T-cell (primary cell): ENCODE measurements at regions not wholly inside any gene's neighbourhood (a gene's known extent, or its start where the extent isn't known, plus 50 kb on each side); places are given as distances from the start of the nearest gene placed in this dataset.
"Not testable (repeated sequence)": the region's sequence is repeated elsewhere in the genome, so short reads cannot be mapped to it uniquely, and the experiment has no call there.

Experiments
- ATAC-seq, 4 experiments: fragments of 200-7000 bp in 3 of 4; fragments of 150-1000 bp in 1 of 4; cut with Tn5 transposase; replicated peaks in 1 of 4; 1 replicate in 3 of 4; 2 replicates in 1 of 4; pipeline ENCODE4 v1.10.0; 2021; ENCODE audit warnings: moderate library complexity in 3 of 4, mild to moderate bottlenecking in 2 of 4, moderate number of reproducible peaks in 1 of 4
- CTCF ChIA-PET, 2 donors: fragments of 300-600 bp; sonication (Branson Sonifier 250); formaldehyde crosslinking; loops; one replicate each; lab custom pipeline; 2022; ENCODE audit warnings: antibody characterized with exemption in 2 of 2; lab: Charles Lee
- POLR2A ChIA-PET, 2 donors: fragments of 300-600 bp; sonication (Branson Sonifier 250); formaldehyde crosslinking; loops; one replicate each; lab custom pipeline; 2022; ENCODE audit warnings: antibody characterized with exemption in 2 of 2; lab: Charles Lee
- DNase-seq, 35 experiments: peaks; one replicate each; pipeline versions ENCODE4 v3.0.0 to v3.0.0-alpha.2; 2013 to 2023
- H3K27ac ChIP-seq: one replicate; pipeline ENCODE4 v1.5.1; 2013; ENCODE audit warnings: low read length
- H3K27me3 ChIP-seq, 2 experiments: replicated peaks in 1 of 2; 1 replicate in 1 of 2; 2 replicates in 1 of 2; pipeline versions ENCODE4 v1.6.1 to v1.7.0; 2013; ENCODE audit warnings: low read length in 1 of 2, mixed read lengths in 1 of 2; ENCODE audit not compliant: control insufficient read depth in 2 of 2, insufficient read depth in 2 of 2; ENCODE audit errors: extremely low read depth in 1 of 2
- H3K36me3 ChIP-seq, 2 donors: 1 replicate in 1 of 2; 2 replicates in 1 of 2; pipeline versions ENCODE4 v1.6.1 to v1.7.0; 2013; ENCODE audit warnings: low read length in 1 of 2; ENCODE audit not compliant: control insufficient read depth in 2 of 2, insufficient read depth in 1 of 2; ENCODE audit errors: extremely low read depth in 1 of 2
- H3K4me1 ChIP-seq, 2 experiments: 1 replicate in 1 of 2; 2 replicates in 1 of 2; pipeline versions ENCODE4 v1.6.1 to v1.7.0; 2013; ENCODE audit warnings: low read length in 2 of 2, mixed read lengths in 1 of 2; ENCODE audit not compliant: insufficient read depth in 2 of 2, control insufficient read depth in 1 of 2; ENCODE audit errors: extremely low read depth in 1 of 2
- H3K4me3 ChIP-seq, 2 donors: 1 replicate in 1 of 2; 2 replicates in 1 of 2; pipeline versions ENCODE4 v1.5.1 to v1.7.0; 2013; ENCODE audit warnings: mild to moderate bottlenecking in 2 of 2, low read length in 1 of 2, moderate library complexity in 1 of 2; ENCODE audit not compliant: control insufficient read depth in 1 of 2; ENCODE audit errors: extremely low read depth in 1 of 2
- H3K9me3 ChIP-seq: 2 replicates; pipeline ENCODE4 v1.7.0; 2013
- H3K27ac Mint-ChIP-seq, 2 donors: one replicate each; pipeline ENCODE4 v1.8.0; 2020 to 2021; ENCODE audit warnings: mild to moderate bottlenecking in 2 of 2, mixed read lengths in 2 of 2
- H3K27me3 Mint-ChIP-seq, 2 donors: one replicate each; pipeline ENCODE4 v1.8.0; 2021 to 2022; ENCODE audit warnings: mixed read lengths in 2 of 2
- H3K36me3 Mint-ChIP-seq: one replicate; pipeline ENCODE4 v1.8.0; 2021; ENCODE audit warnings: mixed read lengths
- H3K4me1 Mint-ChIP-seq, 3 donors: one replicate each; pipeline ENCODE4 v1.8.0; 2020 to 2022; ENCODE audit warnings: mixed read lengths in 3 of 3, mild to moderate bottlenecking in 1 of 3
- H3K4me3 Mint-ChIP-seq, 3 donors: one replicate each; pipeline ENCODE4 v1.8.0; 2020 to 2022; ENCODE audit warnings: mild to moderate bottlenecking in 3 of 3, mixed read lengths in 3 of 3, moderate library complexity in 3 of 3
- H3K9me3 Mint-ChIP-seq, 3 donors: one replicate each; pipeline ENCODE4 v1.8.0; 2020 to 2022; ENCODE audit warnings: mixed read lengths in 3 of 3
- WGBS: methylation state at CpG from one replicate; pipeline ENCODE4 v1.1.5; 2013; ENCODE audit warnings: missing lambda C conversion rate; ENCODE audit not compliant: insufficient coverage; 5-methylcytosine and 5-hydroxymethylcytosine counted together

- ChIA-PET POLR2A (no interaction called here), CTCF (interaction anchor here in 1 of 2 donors (0.5 kb wide), 1 partner anchor 116 kb away, joined by 6 read pairs; no protein-coding TSS in a partner anchor)
- Mint-ChIP-seq H3K36me3 (no peaks in the 10 kb centered on the region), H3K9me3 (peaks cover 0 to 4% (median 4%) of the 10 kb centered on the region in 3 donors), H3K4me3 (no peak overlapping the region), H3K27ac (no peak overlapping the region), H3K4me1 (no peaks in the 10 kb centered on the region), H3K27me3 (no peaks in the 10 kb centered on the region)
- H3K9me3 ChIP-seq, result no peaks in the 10 kb centered on the region
- ATAC-seq (no peak), DNase-seq (no peak)
- H3K4me3 ChIP-seq, result no peak overlapping the region
- 60% methylated on average over 4 of the region's 4 CpGs for WGBS
- H3K27ac ChIP-seq, result no peak overlapping the region
- no peaks in the 10 kb centered on the region for H3K27me3 ChIP-seq
- H3K4me1 ChIP-seq, result no peaks in the 10 kb centered on the region
- H3K36me3 ChIP-seq, result no peaks in the 10 kb centered on the region
Observed at GRCh38 chr3:27031476-27031875, 337.7 kb downstream of the NEK10 start.

DNA sequence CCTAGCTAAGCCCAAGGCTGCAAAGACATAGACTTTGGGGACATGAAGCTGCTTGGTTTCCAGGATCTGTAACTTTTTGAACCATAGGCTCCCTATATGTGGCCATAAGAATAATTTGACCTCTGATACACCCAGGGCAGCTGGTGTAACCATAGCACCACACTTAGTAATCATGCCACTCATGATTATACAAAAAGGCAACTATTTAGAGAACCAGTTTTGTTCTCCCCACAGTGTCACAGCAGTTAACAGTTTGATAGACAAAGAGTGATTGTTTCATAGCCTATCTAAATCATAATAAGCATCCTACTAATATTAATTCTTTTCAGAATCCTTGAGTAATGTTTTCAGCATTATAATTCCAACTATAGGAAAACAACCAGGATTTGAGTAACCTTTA lies 334.9 kb downstream of the NEK10 start:
- Mint-ChIP-seq H3K27me3 (no peaks in the 10 kb centered on the region), H3K4me1 (no peaks in the 10 kb centered on the region), H3K27ac (no peak overlapping the region), H3K9me3 (peaks cover 0 to 4% (median 0%) of the 10 kb centered on the region in 3 donors), H3K36me3 (no peaks in the 10 kb centered on the region), H3K4me3 (no peak overlapping the region)
- Histone ChIP-seq H3K9me3 (no peaks in the 10 kb centered on the region), H3K27me3 (no peaks in the 10 kb centered on the region), H3K4me3 (no peak overlapping the region), H3K4me1 (no peaks in the 10 kb centered on the region), H3K36me3 (no peaks in the 10 kb centered on the region), H3K27ac (no peak overlapping the region)
- no peak for DNase-seq
- ChIA-PET POLR2A (no interaction called here), CTCF (no interaction called here)
- ATAC-seq, result no peak

DNA sequence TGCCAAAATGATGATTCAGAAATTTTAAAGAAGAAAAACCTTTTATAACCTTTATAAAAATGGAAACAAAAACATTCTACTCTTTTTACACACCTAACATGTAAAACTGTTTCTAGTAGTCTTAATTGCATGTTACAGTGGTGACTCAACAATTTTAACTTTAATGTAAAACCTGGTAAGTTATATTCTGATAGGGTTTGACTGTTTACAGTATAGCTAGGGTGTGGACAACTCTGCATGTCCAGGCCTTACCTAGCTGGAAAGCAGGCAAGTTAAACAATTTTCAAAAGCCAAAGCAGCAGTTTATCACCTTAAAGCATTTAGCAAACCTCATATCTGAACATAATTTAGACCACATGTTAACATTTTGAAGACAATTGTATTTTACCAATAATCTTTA lies 328.5 kb downstream of the NEK10 start:
- Histone ChIP-seq H3K4me3 (no peak overlapping the region), H3K27me3 (no peaks in the 10 kb centered on the region), H3K36me3 (no peaks in the 10 kb centered on the region), H3K9me3 (no peaks in the 10 kb centered on the region), H3K4me1 (no peaks in the 10 kb centered on the region), H3K27ac (no peak overlapping the region)
- Mint-ChIP-seq H3K27me3 (no peaks in the 10 kb centered on the region), H3K9me3 (no peaks in the 10 kb centered on the region), H3K4me3 (no peak overlapping the region), H3K4me1 (no peaks in the 10 kb centered on the region), H3K27ac (no peak overlapping the region), H3K36me3 (no peaks in the 10 kb centered on the region)
- DNase-seq (no peak), ATAC-seq (no peak)
- ChIA-PET CTCF (no interaction called here), POLR2A (no interaction called here)

GRCh38 chr3:27042541-27042940 lies 326.6 kb downstream of the NEK10 start:
- H3K4me1 Mint-ChIP-seq, H3K4me1 ChIP-seq, H3K36me3 ChIP-seq, H3K4me3 ChIP-seq, H3K9me3 Mint-ChIP-seq, H3K9me3 ChIP-seq, ATAC-seq, H3K27ac ChIP-seq, H3K4me3 Mint-ChIP-seq, DNase-seq, CTCF ChIA-PET, POLR2A ChIA-PET, H3K27ac Mint-ChIP-seq, H3K27me3 Mint-ChIP-seq, H3K36me3 Mint-ChIP-seq, H3K27me3 ChIP-seq: not testable (repeated sequence)
- whole genome bisulfite sequencing, result no CpG with 5 or more reads among the region's 2 CpGs

- no peaks in the 10 kb centered on the region for H3K9me3 ChIP-seq
- Mint-ChIP-seq H3K36me3 (no peaks in the 10 kb centered on the region), H3K27me3 (no peaks in the 10 kb centered on the region), H3K4me1 (no peaks in the 10 kb centered on the region), H3K4me3 (no peak overlapping the region), H3K27ac (no peak overlapping the region), H3K9me3 (peaks cover 0 to under 1% (median 0%) of the 10 kb centered on the region in 3 donors)
- no peaks in the 10 kb centered on the region for H3K36me3 ChIP-seq
- no peak overlapping the region for H3K4me3 ChIP-seq
- no peaks in the 10 kb centered on the region for H3K4me1 ChIP-seq
- H3K27me3 ChIP-seq, result no peaks in the 10 kb centered on the region
- ATAC-seq (no peak), DNase-seq (no peak)
- CTCF ChIA-PET, result no interaction called here
- no peak overlapping the region for H3K27ac ChIP-seq
- WGBS, result 71% methylated on average over 1 of the region's 8 CpGs
- POLR2A ChIA-PET, result no interaction called here
Observed at GRCh38 chr3:27043328-27043955, 325.7 kb downstream of the NEK10 start.

DNA sequence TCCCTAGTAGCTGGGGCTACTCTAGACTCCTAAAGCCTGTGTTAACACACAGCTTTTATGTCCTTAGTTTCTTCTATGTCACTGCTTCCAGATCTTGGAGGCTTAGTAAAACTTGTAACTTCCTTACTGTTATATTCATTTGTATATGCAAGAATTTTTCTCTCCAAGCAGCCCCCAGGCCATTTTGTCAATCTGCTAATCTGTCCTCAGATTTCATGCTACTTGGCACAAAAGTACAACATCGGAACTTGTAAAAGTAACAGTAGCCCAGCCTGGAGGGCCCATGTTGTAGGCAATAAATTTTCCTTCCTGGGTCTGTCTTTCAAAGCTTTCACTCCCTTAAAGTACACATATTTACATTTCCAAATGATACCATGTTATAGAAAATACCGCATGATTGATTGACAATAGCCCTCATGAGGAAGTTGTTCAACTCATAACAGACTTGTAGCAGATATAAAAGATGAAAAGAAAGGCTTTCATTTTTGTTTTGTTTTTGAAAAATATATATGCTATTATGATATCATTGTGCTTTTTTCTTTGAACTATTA lies 324.2 kb downstream of the NEK10 start:
- no peaks in the 10 kb centered on the region for H3K4me1 ChIP-seq
- no peaks in the 10 kb centered on the region for H3K27me3 Mint-ChIP-seq
- H3K27ac Mint-ChIP-seq, result no peak overlapping the region
- H3K4me1 Mint-ChIP-seq, result no peaks in the 10 kb centered on the region
- no peak overlapping the region for H3K27ac ChIP-seq
- no peak overlapping the region for H3K4me3 Mint-ChIP-seq
- DNase-seq, result no peak
- no peaks in the 10 kb centered on the region for H3K9me3 ChIP-seq
- ATAC-seq, result no peak
- WGBS, result no CpG with 5 or more reads among the region's 2 CpGs
- ChIA-PET CTCF (no interaction called here), POLR2A (no interaction called here)
- H3K36me3 ChIP-seq, result no peaks in the 10 kb centered on the region
- no peaks in the 10 kb centered on the region for H3K36me3 Mint-ChIP-seq
- peaks cover 0 to 8% (median 0%) of the 10 kb centered on the region in 3 donors for H3K9me3 Mint-ChIP-seq
- H3K4me3 ChIP-seq, result no peak overlapping the region
- H3K27me3 ChIP-seq, result no peaks in the 10 kb centered on the region

- Mint-ChIP-seq H3K4me1 (no peaks in the 10 kb centered on the region), H3K27me3 (no peaks in the 10 kb centered on the region), H3K36me3 (no peaks in the 10 kb centered on the region), H3K4me3 (no peak overlapping the region), H3K9me3 (peaks cover 4 to 17% (median 6%) of the 10 kb centered on the region in 3 donors), H3K27ac (no peak overlapping the region)
- Histone ChIP-seq H3K36me3 (no peaks in the 10 kb centered on the region), H3K27me3 (no peaks in the 10 kb centered on the region), H3K27ac (no peak overlapping the region), H3K4me1 (no peaks in the 10 kb centered on the region), H3K9me3 (no peaks in the 10 kb centered on the region), H3K4me3 (no peak overlapping the region)
- CTCF ChIA-PET, result no interaction called here
- no peak for DNase-seq
- no peak for ATAC-seq
- POLR2A ChIA-PET, result no interaction called here
Observed at GRCh38 chr3:27046351-27046750, 322.8 kb downstream of the NEK10 start.
